Upper lobe of right lung (tissue), 1 donor: ENCODE measurements at regions not wholly inside any gene's neighbourhood (a gene's known extent, or its start where the extent isn't known, plus 50 kb on each side); places are given as distances from the start of the nearest gene placed in this dataset.

ENCODE experiments used
- ATAC-seq: fragments of 200-7000 bp; cut with Tn5 transposase; one replicate; pipeline ENCODE4 v1.9.1; 2020; ENCODE audit warnings: mild to moderate bottlenecking, moderate library complexity
- DNase-seq: peaks from one replicate; pipeline ENCODE4 v3.0.0-alpha.2; 2020
- H3K27ac ChIP-seq: fragments of 200-600 bp; one replicate; pipeline ENCODE4 v1.8.0; 2022
- H3K27me3 ChIP-seq: fragments of 200-600 bp; one replicate; pipeline ENCODE4 v1.8.0; 2022; ENCODE audit warnings: mild to moderate bottlenecking
- H3K36me3 ChIP-seq: fragments of 200-600 bp; one replicate; pipeline ENCODE4 v1.8.0; 2022
- H3K4me1 ChIP-seq: fragments of 200-600 bp; one replicate; pipeline ENCODE4 v1.8.0; 2022
- H3K4me3 ChIP-seq: fragments of 200-600 bp; one replicate; pipeline ENCODE4 v1.8.0; 2022; ENCODE audit warnings: mild to moderate bottlenecking
- H3K9me3 ChIP-seq: fragments of 200-600 bp; one replicate; pipeline ENCODE4 v1.8.0; 2022
- intact Hi-C: fragments of 100-400 bp; cut with DNase I; formaldehyde crosslinking; loops from one replicate; pipeline ENCODE4 v1.11.0; 2022
- TF ChIP-seq, protein P1 (sequence below): fragments of 200-600 bp; IDR thresholded peaks from one replicate; pipeline ENCODE4 v1.8.0; 2022; ENCODE audit warnings: antibody characterized with exemption
- donor health status: DM: no; HTN: yes; CAD: no; lungs with severe emphysema.

GRCh38 chr11:81932303-81932702 is 801.4 kb downstream of the FAM181B start:
- Histone ChIP-seq H3K27me3 (no peaks in the 10 kb centered on the region), H3K9me3 (no peaks in the 10 kb centered on the region), H3K36me3 (no peaks in the 10 kb centered on the region), H3K27ac (no peak overlapping the region), H3K4me3 (no peak overlapping the region), H3K4me1 (no peaks in the 10 kb centered on the region)
- no peak for DNase-seq
- intact Hi-C loops, result no loop called here
- ATAC-seq, result no peak
- TF ChIP-seq, protein P1, sequence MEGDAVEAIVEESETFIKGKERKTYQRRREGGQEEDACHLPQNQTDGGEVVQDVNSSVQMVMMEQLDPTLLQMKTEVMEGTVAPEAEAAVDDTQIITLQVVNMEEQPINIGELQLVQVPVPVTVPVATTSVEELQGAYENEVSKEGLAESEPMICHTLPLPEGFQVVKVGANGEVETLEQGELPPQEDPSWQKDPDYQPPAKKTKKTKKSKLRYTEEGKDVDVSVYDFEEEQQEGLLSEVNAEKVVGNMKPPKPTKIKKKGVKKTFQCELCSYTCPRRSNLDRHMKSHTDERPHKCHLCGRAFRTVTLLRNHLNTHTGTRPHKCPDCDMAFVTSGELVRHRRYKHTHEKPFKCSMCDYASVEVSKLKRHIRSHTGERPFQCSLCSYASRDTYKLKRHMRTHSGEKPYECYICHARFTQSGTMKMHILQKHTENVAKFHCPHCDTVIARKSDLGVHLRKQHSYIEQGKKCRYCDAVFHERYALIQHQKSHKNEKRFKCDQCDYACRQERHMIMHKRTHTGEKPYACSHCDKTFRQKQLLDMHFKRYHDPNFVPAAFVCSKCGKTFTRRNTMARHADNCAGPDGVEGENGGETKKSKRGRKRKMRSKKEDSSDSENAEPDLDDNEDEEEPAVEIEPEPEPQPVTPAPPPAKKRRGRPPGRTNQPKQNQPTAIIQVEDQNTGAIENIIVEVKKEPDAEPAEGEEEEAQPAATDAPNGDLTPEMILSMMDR, result no peak

DNA sequence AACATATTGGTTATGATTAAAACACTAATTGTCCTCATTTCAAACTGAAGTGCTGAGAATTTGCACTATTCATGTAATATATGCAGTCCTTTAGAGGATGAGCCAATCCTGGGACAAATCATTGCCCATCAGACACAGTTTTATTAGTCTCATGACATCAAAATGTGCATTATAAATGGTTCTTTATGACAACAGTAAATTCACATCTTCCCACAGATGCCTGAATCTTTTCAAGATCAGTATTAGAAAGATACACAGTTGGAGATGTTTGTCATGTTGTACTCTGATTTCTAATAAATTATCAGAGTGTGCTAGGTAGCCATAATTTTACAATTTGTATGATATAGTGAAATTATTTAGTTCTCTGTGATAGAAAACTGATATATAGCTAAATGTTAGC is 813.5 kb downstream of the FAM181B start:
- Histone ChIP-seq H3K9me3 (no peaks in the 10 kb centered on the region), H3K4me1 (no peaks in the 10 kb centered on the region), H3K4me3 (no peak overlapping the region), H3K27ac (no peak overlapping the region), H3K36me3 (no peaks in the 10 kb centered on the region), H3K27me3 (no peaks in the 10 kb centered on the region)
- ATAC-seq, result no peak
- no peak for DNase-seq
- TF ChIP-seq, protein P1, result no peak
- intact Hi-C loops, result no loop called here

DNA sequence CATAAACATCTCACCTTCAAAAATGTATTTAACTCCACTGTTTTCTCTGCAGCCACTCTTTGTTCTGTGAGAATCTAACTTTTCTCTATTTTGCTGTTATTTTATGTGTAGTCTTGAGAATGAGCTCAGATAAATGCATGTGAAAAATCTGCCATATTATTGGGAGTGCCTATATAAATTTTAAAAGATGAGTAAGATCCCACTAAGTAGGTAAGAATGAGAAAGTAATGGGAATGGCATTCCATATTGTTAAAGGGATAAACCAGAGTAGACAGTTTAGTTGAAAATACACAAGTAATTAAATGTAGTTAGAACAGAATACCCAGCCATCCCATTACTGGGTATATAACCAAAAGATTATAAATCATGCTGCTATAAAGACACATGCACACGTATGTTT is 817.2 kb downstream of the FAM181B start:
- TF ChIP-seq, protein P1, result no peak
- DNase-seq (no peak), ATAC-seq (no peak)
- Histone ChIP-seq H3K27me3 (no peaks in the 10 kb centered on the region), H3K4me3 (no peak overlapping the region), H3K9me3 (no peaks in the 10 kb centered on the region), H3K36me3 (no peaks in the 10 kb centered on the region), H3K27ac (no peak overlapping the region), H3K4me1 (no peaks in the 10 kb centered on the region)
- intact Hi-C loops, result no loop called here

GRCh38 chr11:81915045-81915444 is 818.6 kb downstream of the FAM181B start:
- no peaks in the 10 kb centered on the region for H3K27me3 ChIP-seq
- TF ChIP-seq, protein P1, result no peak
- no peaks in the 10 kb centered on the region for H3K4me1 ChIP-seq
- no peak overlapping the region for H3K4me3 ChIP-seq
- H3K9me3 ChIP-seq, result no peaks in the 10 kb centered on the region
- H3K27ac ChIP-seq, result no peak overlapping the region
- no peaks in the 10 kb centered on the region for H3K36me3 ChIP-seq
- ATAC-seq, result no peak
- intact Hi-C loops, result no loop called here
- DNase-seq, result no peak

DNA sequence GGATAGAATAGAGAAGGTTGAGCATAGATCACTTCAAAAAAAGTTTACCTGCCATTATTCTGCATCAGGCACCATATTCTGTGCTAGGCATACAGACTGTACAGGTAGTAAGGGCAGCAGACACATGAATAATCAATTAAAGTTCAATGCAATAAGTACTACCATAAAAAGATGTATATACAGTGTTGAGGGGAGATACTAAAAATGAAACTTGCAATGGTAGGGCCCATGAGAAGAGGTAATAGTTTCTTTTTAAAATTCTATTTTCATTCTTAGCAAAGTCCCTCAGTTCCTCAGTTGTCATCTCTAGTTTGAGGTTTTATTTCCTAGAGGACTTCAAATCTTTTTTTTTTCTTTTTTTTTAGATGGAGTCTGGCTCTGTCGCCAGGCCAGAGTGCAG is 819.9 kb downstream of the FAM181B start:
- DNase-seq (no peak), ATAC-seq (no peak)
- Histone ChIP-seq H3K27me3 (no peaks in the 10 kb centered on the region), H3K27ac (no peak overlapping the region), H3K4me3 (no peak overlapping the region), H3K4me1 (no peaks in the 10 kb centered on the region), H3K9me3 (no peaks in the 10 kb centered on the region), H3K36me3 (no peaks in the 10 kb centered on the region)
- TF ChIP-seq, protein P1, result no peak
- intact Hi-C loops, result no loop called here

- Histone ChIP-seq H3K27ac (no peak overlapping the region), H3K4me1 (no peaks in the 10 kb centered on the region), H3K27me3 (no peaks in the 10 kb centered on the region), H3K4me3 (no peak overlapping the region), H3K9me3 (no peaks in the 10 kb centered on the region), H3K36me3 (no peaks in the 10 kb centered on the region)
- ATAC-seq, result no peak
- intact Hi-C loops, result no loop called here
- DNase-seq, result no peak
- TF ChIP-seq, protein P1, result no peak
Measured at GRCh38 chr11:81907996-81908395, 825.7 kb downstream of the FAM181B start.
